Activated CD8-positive, alpha-beta memory T cell treated with anti-CD3 and anti-CD28 coated beads for 1 hour (primary cell): ENCODE measurements at regions not wholly inside any gene's neighbourhood (a gene's known extent, or its start where the extent isn't known, plus 50 kb on each side); places are given as distances from the start of the nearest gene placed in this dataset.
"Not testable (repeated sequence)": the region's sequence is repeated elsewhere in the genome, so short reads cannot be mapped to it uniquely, and the experiment has no call there.

Experiments used
- DNase-seq, 2 donors: peaks; one replicate each; pipeline ENCODE4 v3.0.0-alpha.2; 2020; ENCODE audit warnings: low read depth in 1 of 2; ENCODE audit errors: extremely low read depth in 1 of 2

DNA sequence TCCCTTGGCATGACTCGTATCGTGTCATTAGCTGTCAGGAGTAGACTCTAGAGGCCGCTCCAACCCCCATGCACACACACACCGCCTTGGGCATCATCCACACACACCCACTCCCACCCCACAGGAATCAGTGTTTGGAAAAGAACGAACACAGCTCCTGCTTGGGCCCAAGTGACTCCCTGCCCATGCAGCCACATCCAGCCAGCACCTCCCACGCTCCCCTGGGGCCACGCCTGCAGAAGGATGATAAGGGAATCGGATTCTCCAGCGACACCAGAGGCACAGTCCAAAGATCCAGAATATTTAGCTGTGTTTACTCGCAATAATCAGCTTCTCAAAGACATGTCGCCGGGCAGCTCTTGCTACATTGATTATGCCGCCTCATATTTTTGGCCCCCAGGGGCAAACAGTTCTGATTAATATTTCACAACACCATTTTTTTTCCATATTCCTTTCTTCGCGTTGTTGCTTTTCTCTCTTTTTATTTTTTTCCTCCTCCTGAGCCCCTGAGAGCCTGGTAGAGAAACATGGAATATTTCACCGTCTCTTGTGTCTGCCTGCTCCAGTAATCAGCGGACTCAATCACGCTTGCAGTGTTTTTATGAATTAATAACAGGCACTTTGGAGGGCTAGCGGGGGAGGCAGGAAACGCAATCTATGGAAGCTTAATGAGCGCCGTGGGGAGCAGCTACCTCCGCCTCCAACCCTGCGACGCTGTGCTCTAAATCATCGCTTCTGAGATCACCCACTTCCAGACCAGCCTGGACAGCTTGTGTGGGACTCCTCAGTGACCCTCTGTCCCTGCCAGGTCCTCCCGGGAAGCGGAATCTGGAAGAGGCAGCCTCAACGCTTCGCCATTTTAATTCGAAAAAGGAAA is 221.4 kb downstream of the TLE3 start:
- no peak for DNase-seq

DNA sequence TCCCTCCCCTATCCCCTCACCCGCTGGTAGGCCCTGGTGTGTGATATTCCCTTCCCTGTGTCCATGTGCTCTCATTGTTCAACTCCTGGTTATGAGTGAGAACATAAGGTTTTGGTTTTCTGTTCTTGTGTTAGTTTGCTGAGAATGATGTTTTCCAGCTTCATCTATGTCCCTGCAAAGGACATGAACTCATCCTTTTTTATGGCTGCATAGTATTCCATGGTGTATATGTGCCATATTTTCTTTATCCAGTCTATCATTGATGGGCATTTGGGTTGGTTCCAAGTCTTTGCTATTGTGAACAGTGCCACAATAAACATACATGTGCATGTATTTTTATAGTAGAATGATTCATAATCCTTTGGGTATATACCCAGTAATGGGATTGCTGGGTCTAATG is 217.8 kb downstream of the TLE3 start:
- not testable (repeated sequence) for DNase-seq

DNA sequence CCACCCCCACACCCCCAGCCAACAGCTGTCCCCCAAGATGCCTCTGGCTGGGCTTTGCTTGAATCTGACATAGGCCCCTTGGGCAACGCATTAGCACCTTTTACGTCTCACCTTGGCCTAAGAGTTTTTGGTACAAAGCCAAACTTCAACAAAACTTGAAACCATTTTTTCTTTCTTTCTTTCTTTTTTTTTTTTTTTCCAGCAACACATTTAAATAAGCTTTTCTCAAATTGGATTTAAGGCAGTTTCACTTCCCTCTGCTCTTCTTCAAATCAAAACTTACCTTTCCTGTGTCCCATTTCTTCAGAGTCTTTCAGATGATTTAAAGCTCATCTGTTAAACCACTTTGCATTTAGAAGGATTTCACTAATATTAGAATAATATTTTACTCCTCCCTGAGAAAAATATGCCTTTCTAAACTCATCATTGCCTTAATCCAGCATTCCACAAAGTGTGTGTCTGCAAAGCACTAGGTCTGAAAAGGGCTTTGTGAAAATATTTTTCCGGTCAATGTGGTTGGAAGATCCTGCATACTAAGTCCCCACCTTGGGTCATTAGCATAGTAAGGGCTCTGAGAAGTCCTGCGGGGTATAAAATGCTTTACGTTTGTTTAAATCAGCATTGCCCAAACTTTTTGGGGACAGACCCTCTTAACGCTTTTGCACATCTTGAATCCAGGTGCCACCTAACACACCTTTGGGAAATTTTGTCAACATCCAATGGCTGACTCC is 217.0 kb downstream of the TLE3 start:
- no peak for DNase-seq

DNA sequence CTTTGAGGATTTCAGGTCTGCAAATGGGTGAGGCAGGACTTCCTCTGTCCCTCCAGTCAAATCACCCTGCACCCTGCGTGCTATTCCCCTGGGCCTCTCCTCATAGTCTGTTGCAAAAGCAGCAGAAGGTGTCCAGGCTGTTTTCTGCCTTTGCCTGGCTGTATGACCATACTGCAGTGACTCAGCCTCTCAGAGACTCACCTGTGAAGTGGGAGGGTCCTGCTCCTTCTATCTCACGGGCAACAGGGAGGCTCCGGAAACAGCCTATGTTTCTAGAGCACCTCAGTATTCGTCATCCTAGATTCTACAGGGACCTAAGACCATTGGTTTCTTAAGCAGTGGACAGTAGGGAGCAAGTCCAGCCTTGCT is 216.4 kb downstream of the TLE3 start:
- no peak for DNase-seq

DNA sequence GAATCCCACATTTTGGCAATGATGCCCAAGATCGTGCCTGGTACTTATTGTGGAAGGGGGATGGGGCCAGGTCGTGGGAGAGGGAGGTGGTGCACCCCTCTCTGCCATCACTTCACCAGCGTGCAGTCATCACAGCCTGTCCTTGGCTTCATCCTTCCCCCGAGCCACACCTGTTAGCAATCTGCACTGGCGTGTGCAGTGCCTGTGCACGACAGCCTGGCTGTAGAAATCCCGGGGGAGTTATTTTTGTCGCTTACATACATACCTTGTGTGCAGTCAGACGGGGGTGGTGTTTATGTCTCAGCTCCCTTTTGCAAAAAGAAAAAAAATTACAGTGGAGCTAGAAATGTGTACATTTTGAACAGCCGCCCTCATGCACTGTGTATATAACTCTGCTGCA is 216.0 kb downstream of the TLE3 start:
- no peak for DNase-seq

DNA sequence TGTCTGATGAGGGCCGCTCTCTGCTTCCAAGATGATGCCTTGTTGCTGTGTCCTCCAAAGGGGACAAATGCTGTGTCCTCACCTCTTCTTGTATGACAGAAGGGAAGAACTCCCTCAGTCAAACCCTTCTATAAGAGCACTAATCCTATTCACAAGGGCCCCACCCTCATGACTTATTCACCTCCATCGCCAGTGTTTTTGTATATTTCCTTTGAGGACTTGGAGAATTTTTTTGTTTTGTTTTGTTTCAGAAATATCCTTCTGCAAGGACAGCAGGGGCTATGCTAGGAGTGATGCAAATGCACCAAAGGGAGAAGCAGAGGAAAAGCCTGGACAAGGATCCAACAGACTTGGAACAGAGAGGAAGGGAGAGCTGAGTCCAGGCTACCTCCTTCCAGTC is 214.4 kb downstream of the TLE3 start:
- DNase-seq: no peak

DNA sequence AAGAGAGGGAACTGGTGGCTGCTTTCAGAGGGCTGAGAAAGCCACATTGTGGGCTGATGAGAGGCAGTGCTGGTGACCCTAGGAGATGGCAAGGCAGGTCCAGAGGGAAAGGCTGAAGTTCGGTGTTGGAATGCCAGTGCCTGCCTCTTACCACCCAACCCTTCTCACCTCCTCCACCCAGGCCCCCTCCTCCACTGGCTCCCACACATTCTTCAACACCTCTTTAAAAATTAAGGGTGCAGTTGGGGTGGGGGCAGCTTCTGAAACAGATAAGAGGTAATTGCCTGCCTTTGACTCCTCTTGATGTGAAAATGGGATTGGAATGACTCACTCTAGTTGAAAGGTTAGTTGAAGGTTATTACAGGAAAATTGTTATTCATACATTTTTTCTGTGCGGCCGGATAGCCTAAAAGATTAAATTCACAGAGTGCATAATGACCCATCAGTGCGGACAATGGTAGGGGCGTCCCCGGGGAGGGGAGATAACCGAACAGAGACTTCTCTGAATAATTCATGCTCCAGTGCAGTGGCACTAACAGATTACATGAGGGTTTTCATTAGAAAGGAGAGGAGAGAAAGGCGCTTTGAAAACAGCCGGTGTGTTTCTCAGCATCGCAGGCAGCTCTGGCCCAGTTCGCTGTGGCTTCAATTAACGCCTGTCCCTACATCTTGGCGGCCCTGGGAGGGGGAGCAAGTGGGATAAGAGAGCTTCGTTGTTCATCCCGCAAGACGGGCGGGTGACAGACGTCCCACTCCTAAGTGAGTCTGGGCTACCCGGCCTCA is 212.4 kb downstream of the TLE3 start:
- no peak for DNase-seq

DNA sequence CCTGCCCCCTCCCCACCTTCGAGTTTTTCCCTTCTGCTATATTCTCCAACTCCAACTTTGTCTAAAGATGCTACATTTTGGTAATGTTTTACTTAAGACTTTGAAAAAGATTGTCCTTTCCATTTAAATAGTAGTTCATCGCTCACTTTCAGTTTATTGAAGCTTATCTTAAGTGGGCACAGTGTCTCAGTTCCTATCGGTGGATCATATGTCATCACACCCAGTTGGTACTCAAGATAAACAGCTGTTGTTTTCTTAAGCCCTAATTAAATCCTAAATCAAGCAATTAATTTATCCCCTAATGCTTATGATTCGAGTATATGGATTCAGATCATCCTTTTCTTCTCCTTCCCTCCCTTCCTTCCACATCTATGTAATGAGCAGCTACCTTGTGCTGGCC is 210.7 kb downstream of the TLE3 start:
- no peak for DNase-seq

DNA sequence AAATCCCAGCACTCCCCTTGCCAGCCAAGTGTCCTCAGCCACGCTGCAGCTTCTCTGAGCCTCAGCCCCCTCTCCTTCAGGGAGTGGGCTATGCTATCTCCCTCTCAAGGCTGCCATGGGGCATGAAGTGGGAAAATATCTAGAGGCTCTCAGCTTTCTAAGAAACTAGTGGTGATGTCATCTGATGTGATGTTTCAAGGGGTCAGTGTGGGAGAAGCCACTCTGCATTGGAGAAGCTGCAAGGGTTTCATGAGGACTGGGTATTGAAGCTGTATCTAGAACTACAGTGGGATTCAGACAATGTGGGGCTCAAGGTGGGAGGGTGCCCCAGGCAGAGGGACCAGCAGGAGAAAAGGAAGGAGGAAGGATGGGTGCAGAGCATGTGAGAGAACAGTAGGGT is 210.2 kb downstream of the TLE3 start:
- DNase-seq: no peak

DNA sequence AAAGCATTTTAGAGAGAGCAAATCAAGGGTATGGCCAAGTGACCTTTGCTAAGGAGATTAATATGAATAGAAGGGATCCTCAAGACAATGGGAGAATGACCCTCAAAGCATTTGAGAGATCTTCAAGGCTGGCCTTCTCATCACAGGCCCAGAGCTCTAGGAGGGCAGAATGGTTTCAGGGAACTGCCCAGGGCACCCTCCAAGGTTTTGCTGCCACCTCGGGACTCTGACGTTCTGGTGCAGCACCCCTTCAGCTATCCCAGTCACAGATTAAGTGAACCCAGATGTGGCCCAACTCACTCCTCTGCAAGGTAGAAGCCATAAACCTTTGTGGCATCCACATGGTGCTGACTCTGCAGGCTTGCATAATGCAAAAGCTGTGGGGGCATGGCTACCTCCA is 209.3 kb downstream of the TLE3 start:
- DNase-seq: no peak

DNA sequence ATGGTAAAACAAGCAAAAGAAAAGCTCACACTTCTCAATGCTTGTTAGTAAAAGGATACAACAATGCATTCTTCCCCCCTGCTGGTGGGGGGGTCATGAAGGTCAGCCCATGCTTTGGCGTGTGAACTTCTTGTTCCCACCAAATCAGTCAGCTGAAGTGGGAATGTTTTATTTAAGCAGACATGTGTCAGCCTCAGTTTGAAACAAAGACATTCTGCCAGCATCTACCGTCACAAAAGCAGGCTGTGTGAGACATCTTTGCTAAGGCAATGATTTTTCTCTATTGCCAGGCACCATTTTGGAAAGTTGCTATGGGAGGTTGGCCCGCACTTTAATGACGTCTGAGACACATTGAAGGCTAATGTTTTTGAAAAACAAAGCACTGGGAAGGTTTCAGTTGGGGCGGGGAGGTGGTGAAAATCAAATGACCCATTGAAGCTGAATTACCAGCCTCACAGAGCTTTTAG is 206.6 kb downstream of the TLE3 start:
- DNase-seq: no peak

DNA sequence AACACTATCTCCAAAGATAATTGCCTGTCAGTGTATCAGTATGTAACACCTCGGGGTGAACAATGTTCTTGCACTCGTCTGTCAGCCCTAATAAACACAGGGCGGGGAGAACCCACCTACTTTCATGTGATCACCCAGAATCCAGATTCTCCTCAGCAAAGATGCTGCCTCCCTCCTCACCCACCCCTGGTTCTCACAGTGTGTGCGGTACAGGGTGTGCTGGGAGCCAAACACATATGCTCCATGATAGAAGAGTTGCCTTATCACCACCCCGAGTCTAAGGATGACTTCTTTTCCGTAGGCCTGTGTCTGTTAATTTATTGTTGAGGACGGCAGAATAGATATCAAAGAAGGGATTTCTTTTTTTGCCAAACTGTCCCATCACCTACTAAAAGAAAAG is 206.1 kb downstream of the TLE3 start:
- DNase-seq: no peak

DNA sequence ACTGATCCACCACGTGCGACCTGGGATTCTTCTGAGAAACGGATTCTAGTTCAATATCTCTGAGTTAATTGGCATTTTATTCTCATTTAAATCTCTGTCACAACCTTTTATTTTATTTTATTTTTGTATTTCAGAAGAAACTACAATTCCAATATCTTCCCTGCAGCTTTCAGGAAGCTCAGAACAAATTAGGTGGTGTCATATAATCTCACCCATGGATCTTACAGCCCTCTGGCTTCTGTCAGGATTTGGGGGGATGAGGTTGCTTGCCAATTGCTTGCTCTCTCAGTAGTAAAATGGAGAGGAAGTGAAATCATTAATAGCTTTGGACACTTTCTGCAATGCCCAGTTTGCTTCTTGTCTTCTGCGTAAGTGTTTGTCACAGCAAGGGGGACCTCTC is 205.4 kb downstream of the TLE3 start:
- no peak for DNase-seq

DNA sequence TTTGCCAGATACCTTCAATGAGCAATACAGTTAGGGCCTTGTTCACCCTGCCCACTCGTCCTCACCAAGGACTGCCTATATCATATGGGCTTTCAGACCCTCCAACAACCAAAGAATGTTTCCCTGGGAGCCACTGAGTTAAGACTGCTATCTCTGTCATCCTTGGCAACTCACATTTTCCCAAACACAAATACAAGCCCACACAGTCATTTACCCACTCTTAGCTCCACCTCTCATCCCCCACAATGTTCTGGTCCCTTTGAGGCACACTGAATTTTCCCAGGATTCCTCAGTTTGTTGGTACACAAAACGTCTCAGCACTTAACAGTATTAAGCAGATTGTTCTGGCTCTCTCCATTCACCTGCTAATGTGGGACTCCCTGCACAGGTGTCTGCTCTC is 204.6 kb downstream of the TLE3 start:
- no peak for DNase-seq

DNA sequence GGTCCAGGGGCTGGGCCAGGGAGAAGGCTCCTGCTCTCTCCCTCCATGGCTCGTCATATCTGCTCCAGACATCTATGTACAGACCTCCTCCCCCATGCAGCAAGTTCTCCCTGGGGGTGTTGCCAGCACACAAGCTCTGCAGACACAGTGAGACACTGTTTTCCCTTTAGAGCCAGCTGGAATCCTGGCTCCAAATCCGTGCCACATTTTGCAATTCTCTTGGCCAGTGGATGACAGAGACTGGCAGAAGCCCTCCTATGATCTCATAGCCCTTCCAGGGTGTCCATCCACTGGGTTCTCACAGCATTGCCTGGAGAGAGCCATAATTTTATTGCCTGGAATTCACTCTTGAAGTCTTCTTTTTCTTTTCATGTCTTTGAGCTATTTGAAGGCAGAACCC is 203.9 kb downstream of the TLE3 start:
- DNase-seq: no peak

DNA sequence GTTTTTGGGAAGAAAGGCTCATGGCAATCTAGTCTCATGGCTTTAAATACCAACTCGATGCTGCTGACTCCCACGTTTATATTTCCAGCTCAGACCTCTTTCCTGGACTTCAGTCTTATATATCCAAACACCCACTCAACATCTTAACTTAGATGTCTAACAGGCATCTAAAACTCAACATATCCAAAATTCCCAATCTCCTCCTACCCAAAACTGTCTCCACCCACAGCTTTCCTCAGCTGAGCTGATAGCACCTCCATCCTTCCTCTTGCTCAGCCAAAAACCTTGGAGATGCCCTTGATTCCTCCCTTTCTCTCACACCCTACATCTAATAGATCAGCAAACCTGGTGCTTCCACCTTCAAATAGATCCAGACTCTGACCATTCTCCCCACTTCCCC is 202.5 kb downstream of the TLE3 start:
- DNase-seq: no peak

DNA sequence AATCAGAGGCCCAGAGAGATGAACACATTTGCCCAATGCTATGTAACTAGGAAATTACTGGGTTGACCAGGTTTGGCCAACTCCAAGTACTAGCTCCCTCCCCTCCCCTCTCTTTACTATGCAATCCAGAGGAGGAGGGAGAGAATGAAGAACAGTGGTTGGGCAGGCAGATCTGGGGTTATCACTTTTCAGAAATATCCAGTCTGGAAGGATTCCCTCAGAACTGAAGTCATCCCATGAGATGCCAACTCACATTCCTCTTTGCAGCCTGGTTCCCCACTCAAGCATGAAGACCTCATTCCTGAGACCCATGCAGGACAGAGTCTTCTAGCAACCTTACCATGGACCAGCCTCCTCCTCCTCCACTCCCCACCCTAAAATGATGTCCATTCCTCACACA is 201.1 kb downstream of the TLE3 start:
- no peak for DNase-seq

DNA sequence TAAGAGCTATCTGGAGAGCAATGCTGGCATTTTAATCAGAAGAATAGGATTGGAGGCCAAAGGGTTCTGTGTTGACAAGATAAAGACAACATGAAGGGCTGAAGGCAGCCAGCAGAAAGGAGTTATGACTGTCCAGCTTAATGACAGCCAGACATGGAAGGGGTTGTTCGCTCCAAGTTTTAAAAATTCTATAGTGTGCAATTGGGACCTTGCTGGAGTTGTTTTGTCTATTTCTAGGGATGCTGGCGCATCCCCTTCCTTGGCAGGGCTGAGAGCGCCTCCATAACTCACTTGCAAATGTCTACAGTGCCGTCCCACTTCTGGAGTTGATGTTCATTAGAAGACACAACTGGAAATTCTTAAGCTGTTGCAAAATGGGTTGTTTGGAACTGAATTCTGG is 200.7 kb downstream of the TLE3 start:
- no peak for DNase-seq

DNA sequence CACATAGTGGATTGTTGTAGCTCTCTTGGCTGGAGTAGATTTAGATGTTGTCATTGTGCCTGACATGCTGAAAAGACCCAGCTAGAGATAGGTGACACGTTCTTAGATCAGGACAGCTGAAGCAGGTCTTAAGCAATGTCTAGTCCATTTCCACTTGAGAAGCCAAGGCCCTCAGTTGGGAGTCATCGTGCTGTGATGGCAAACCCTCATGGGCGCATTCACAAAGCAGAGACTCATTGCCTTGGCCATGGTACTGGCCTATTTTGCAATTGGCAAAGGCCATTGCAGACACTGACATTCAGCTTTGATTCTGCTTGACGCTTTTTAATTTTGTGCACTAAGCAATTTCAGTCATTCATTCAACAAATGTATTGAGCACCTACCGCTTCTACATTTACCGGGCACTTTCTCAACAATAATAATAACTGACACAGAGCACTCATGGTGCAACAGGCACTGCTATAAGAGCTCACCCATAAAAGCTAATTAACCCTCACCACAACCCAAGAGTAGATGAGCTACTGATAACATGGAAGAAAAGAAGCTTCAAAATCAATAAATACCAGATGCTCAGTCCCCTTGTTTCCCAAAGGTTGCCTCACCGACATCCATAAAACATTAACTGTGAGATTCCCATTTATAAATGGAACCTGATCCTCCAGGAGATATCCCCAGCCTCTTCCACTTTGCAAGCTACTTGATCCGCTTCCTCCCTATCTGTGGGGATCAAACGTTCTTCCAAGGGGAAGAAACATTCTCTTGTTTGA is 200.1 kb downstream of the TLE3 start:
- DNase-seq: no peak

DNA sequence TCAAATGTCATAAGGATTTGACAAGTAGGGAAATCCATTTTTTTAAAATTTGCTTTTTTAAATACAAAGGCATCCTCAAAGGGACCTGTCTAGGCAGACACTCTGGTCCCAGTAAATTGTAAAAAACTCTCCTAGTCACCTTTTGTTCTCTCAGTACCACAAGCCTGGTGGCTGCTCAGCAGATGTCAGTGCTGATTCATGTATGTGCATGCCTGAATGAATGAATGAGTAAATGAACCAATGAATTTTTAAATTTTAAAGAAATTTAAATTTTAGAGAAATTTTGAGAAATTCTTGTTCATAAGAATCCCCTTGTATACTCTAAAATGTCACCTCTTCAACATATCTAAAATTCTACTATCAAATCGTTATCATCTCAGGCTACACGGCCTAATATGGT is 199.5 kb downstream of the TLE3 start:
- DNase-seq: no peak
